ENCODE measurements at regions not wholly inside any gene's neighbourhood (a gene's known extent, or its start where the extent isn't known, plus 50 kb on each side); places are given as distances from the start of the nearest gene placed in this dataset.

GRCh38 chr1:164480285-164480907, 78.6 kb upstream of the PBX1 start:
- TF ChIP-seq POLR2A (IDR thresholded peaks at IDR 0.05) (no peak), CTCF (IDR thresholded peaks at IDR 0.05) (no peak), EP300 (IDR thresholded peaks at IDR 0.05) (no peak)
